HG02840 (cell line): ENCODE measurements at regions not wholly inside any gene's neighbourhood (a gene's known extent, or its start where the extent isn't known, plus 50 kb on each side); places are given as distances from the start of the nearest gene placed in this dataset.

ENCODE experiments used
- ATAC-seq: cut with Tn5 transposase; IDR thresholded peaks from one replicate; pipeline ENCODE4 v1.9.1; 2021; ENCODE audit warnings: mild to moderate bottlenecking, moderate library complexity, moderate number of reproducible peaks; ENCODE audit not compliant: unreplicated experiment, low FRiP score

DNA sequence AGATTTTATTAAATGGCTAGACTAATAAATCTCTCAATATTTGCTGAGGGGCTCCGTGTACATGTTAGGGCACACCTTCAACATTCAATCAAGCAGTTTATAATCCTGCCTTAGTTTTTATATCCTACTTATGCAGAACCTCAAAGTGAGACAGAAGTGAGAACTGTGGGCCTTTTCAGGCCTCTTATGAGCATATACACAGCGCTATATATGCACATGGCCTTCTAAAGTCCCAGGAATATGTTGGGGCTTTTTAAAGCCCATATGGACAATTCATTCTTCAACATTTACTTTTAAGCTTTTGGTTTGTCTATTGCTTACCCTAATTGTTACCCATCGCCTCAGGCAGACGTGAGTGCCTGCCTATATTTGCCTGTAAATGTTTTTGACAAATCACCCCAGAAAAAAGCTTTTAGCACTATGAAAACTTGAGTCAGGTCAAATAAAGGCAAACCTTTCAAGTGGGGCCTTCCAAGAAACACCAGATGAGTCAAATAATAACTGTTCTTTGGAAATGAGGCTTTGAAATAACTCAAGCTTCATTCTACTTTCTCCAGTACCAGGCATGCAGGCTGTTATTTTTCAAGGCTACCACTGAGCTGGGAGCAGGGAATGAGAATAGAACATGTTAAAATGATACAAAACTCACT lies 58.2 kb downstream of the ESM1 start:
- ATAC-seq: no peak

DNA sequence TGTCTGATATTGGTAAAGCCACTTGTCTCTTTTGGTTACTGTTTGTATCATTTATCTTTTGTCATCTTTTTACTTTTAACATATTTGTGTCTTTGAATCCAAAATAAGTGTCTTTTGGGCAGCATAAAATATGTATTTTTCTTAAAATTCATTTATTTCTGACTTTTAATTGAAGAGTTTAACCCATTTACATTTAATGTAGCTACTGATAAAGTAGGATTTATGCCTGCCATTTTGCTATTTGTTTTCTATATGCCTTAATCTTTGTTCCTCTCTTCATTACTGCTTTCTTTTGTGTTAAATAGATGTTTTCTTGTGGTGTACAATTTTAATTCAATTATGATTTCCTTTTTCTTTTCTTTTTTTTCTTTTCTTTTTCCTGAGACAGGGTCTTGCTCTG lies 60.9 kb downstream of the ESM1 start:
- no peak for ATAC-seq

DNA sequence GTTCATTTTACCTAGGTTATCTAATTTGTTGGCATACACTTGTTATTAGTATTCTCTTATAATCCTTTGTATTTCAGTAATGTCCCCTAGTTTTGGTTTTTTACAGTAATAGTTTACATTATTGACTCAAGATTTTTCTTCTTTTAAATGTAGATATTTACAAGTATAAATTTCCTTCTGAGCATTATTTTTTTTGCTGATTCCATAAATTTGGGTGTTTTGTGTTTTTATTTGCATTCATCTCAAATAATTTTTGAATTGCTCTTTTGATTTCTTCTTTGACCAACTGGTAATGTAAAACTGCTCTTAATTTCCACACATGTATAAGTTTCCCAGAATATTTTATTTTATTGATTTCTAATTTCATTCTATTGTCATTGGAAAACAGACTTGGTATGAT lies 68.1 kb downstream of the ESM1 start:
- ATAC-seq: no peak

DNA sequence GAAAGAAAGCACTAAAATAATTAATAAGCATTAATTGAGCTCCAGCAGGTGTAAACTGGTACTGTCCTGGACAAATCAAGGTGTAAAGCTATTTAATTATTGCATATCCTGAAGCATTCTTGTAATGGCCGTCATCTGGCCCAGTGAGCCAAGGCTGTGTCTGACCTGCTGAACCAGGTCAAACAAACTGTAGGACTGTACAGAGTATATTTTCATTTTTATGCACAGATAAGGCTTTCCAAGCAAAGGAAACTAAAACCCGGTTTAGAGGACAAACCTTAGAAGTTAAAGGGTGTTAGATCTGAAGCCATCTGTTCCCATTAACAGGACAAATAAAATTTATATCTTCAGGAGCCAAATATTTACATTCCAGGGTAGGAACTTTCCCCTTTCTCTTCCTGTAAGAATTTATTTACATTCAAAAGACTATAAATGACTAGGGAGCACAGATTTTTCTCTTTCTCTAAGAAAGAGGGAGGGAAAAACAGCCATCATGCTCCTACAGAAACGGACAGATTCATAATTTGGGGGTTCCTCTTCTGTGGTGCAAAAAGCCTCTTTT lies 69.8 kb downstream of the ESM1 start:
- no peak for ATAC-seq

DNA sequence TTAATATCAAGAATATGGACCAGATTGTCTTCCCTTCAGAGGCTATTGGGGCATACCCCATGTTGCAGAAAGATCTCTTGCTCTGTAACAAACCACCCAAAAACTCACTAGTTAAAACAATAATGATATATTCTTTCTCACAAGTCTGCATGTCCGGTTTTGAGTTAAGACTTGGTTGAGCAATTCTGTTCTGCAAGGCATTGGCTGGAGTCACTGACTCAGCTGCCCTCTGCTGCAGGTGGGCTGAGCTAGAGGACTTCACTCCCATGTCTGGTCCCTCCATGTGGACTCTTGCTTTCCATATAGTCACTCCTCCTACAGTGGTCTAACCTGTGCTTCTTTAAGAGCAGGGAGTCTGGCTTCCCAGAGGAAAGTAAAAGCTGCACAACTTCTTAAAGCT lies 73.4 kb downstream of the ESM1 start:
- ATAC-seq: no peak

DNA sequence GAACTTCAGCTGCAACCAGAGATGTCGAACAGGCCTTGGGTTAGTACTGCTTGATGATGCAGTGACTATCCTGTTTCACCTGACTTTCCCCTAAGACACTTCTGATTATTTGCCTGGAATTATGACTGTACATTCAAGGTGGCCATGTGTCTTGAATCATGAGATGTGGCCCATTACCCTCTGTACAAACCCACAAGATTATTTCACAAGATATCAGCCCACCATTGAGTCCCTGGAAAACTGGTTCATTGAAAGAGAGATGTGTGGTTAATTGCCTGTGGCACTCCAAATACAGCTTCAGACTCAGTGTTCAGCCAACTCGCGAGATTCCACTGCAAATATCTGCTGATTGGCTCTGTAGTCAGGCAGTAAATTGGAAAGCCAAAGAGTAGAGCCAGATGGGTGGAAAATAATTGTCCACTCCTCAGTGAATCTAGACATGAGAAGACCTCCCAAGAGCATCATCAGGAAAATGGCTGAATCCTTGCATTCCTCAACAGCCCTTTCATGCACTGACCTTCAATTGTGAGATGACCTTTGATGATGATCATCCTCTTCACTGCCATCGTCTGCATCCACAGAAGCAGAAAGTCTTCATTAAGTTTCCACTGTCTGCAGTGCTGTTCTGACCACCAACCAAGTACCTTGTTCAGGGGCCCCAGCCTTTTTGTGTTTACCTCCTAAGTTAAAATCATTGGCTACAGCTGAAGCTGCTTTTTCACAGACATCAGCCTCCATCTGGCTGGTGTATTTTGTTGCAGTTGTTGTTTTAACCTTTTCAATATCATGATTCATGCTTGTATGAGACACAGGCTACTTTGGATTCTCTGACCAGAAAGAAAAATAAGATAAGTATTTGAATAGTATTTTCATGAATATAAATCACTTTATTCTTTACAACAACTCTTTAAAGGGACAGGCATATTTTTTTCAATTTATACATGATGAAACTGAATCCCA lies 75.2 kb downstream of the ESM1 start:
- ATAC-seq: no peak

DNA sequence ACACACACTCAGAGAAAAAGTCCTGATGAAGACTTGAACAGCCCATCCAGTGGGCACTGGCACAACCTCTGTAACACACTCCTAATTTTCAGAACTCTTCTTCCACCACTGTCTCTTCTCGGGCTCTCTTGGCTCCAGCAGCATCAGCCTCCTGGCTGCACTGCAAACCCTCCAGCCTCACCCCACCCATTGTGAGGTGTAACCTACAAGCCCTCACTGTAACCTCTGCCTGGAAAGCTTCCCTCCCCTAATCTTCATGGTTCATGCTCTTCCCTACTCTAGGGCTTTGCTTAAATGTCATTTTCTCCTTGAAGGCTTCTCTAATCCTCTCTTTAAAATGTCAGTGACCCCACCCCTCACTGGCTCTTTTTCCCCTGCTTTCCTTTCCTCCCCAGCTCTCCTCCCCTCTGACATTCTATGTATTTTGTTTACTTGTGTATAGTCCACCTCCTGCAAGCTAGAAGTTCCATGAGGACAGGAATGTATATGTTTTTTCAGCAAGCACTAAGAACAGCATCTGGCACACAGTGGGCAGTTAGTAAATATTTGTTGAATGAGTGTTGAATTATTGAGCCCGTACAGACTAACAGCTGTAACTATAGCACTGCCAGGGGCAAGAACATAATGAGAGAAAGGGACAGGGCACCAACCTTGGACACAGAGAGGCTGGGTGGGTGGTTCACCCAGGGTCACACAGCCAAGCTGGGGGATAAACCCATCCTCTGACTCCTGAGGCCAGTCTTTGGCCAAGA lies 76.4 kb downstream of the ESM1 start:
- ATAC-seq: no peak

DNA sequence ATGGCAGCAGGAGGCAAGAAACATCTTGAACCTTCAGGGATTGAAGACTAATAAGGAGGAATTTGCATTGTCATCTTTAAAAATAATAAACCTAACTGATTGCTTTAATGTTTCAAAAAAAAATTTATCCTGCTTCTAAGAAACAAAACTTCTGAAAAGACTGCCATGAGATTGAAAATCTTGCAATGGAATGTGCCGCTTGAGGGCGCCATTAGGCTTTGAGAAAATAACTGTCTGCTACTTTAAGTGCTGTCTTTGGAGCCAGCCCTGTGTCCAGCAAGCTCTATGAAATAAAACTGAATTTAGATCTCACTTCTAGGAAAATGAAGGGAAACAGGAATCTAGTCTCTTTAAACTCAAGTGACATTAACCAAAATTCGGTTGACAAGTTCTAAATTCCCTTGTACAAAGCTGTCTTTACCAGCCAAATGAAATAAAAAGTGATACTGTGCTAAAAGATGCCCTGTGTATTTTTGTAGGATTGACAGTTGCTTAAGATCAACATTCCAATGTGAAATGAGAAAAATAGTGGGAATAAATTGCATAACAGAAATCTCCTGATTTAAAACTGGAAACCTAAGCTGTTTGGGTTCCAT lies 79.4 kb downstream of the ESM1 start:
- no peak for ATAC-seq

DNA sequence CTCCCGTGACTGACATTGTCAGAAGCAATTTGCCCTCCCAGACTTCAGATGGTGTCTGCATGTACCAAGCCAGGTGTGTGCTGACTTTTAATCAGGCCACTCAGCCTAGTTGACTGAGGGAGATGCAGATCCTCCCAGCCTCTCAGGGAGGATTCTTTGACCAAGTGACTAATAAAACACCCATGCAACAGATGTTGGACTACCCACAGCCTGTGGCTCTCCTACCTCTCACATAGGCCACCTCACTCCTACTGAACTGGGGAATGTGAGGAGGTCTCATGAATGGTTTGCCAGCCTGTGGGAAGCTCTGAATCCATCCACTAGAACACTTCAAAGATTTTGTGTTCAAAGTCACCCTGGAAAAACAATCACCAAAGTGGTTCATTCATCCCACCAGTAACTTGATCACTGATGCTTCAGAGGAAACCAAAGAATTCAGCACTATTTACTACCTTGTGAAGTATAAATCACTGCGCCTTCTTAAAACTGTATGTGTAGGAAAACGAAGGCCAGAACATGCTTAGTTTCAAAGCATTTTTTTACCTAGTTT lies 80.1 kb downstream of the ESM1 start:
- no peak for ATAC-seq

DNA sequence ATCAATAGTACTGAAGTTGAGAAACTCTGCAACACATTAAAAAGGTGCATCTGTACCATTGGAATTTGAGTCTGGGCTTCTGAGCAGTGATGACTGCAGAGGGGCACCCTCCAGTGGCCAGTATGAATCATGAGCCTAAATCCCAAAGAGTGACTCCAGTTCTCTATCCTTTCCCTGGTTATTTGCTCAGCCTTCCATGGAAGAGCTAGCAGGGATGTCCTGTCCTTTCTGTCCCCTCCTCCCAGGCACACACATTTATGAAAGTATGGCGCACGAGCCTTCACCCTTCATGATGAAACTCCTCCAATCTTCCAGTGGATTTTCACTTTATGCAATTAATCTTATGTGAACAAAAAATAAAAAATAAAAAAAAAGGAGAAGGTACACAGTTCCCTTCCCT lies 81.0 kb downstream of the ESM1 start:
- no peak for ATAC-seq

DNA sequence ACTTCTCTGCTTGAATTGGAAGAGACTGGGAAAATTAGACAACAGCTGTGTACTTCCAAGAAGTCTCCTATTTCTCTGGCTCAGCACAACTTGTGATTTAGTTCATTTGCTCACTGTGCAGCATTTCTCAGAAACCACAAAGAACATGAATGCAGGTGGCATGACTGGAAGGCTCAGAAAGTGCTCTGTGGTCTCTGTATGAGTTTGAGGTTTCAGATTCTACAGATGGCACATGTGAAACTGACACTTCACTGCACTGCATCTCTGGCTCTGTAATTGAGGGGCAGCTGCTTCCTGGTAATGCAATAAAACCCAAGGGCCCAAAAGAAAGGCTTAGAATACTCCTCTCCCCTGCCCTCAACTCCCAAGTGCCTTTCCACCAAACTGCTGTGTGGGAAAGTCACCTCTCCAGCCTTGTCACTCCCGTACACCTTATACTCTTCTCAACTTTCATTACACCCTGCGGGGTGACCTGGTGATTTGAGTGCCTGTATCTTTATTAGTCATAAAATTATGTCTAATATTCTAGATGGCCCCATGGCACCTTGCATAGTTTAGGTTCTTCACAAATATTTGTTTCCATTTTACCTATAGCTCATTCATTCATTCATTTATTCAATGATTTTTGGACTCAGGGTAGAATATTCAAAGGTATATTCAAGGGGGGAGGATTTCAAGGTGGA lies 82.5 kb downstream of the ESM1 start:
- peak; percentile 97 for ATAC-seq

DNA sequence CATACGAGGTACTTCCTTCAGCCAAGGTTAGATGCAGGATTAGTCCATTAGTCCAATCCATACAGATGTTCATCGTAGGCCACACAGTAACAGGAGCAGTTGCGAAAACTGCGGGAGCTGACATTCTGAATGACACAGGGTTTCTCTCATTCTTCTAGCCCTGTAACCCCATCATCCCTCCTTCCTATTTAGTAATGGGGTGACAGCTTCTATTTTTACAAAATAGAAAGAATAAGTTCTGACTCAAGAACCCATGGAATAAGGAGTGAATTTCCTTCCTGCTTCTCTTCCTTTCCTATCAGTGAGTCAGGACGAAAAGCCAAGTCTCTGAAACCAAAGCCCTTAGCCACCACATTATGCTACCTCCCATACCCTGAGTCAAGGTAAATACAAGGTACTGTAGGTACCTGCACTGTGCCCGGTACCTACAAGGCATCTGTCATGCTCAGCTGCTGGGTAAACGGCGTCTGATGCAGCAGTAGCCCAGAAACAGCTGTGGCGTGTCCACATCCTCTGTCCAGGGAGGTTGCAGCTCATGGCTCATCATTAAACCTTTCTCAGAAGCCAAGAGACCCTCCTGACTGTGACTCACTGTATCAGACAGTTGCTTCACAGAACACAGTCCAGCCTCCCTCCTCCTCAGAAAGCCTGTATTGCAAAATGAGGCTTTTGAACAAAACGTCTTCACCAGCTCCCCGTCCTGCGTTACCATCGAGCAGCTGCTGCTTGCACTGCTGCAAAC lies 84.2 kb downstream of the ESM1 start:
- no peak for ATAC-seq

DNA sequence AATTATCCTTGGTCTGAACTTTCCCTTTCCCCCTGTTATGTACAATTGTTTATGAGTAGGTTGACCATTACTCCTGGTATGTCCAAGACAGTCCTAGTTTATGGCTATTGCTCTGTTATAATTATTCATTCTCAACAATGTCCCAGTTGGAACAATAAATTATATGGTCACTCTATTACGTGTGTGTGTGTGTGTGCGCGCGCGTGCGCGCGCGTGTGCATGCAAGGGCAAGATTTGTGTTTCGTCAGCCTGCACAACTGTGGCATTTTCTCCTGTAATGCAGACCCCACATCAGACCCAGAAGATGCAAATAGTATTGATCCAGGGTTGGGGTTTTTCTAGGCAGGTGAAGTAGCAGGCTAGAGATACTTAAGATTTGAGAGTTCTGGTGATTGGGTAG lies 88.4 kb downstream of the ESM1 start:
- no peak for ATAC-seq

DNA sequence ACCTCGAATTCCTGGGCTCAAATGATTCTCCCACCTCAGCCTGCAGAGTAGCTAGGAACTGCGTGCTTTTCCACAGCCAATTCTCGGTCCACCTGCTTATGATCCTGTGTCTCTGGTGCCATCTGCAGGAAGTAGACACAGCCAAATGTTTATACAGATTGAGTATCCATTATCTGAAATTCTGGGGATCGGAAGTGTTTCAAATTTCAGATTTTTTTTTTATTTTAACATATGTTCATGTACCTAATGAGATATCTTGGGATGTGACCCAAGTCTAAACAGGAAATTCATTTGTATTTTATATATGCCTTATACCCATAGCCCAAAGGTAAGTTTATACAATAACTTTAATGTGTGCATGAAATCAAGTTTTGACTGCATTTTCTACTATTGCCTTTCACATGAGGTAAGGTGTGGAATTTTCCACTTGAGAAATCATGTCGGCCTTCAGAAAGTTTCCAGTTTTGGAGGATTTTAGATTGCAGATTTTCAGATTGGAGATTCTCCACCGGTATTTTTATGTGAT lies 89.5 kb downstream of the ESM1 start:
- no peak for ATAC-seq

DNA sequence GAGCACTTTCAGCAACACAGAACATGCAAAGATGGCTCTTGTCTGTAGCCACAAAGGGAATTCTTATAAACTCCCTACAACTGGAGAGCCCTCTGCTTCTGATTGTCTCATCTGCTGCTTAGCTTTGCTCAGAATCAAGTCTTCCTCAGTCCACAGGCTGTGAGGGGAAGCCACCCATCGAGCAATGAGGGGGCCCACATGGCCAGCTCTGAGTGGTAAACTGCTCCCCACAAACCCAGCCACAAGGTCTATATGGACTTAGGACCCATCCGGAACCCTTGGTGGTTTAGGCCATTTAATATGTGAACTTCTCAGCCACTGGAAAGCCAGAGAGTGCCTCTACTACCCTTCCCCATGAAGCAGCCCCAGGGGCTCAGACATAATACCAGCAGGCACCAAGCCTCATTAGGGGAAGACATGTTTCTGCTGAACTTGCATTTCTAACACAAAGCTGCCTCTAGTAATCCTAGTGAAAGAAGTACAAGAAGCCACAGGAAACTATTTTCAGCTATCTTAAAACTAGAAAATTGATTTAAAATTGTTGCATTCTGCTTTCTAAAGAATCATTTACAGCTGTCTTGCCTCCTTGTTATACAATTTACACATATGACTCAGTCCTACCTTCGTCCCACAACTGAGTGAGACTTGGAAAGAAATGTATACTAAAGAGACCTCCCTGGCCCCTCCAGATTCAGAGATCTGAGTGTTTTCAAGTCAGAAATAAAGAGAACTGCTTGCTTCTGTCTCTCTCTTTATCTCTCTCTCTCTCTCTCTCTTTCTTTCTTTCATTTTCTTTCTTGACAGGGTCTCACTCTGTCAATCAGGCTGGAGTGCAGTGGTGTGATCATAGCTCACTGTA lies 90.2 kb downstream of the ESM1 start:
- ATAC-seq: no peak

DNA sequence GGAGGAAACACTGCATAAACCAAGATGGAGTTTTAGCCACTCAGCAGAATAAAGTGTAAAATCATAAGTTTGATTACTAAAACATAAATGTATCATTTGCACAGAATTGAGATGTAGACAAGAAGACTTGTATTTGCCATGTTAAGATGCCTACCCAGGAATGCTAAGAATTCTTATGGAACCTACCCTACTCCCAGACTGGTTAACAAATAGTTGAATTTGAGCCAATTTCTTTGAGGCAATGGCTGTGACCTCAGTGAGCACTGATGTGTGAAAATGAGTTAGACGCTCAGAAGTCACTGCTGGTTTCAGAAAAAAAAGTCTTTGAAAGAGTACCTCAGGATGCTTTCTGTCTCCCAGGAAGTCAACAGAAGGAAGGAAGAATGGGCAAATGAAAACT lies 95.6 kb downstream of the ESM1 start:
- no peak for ATAC-seq

DNA sequence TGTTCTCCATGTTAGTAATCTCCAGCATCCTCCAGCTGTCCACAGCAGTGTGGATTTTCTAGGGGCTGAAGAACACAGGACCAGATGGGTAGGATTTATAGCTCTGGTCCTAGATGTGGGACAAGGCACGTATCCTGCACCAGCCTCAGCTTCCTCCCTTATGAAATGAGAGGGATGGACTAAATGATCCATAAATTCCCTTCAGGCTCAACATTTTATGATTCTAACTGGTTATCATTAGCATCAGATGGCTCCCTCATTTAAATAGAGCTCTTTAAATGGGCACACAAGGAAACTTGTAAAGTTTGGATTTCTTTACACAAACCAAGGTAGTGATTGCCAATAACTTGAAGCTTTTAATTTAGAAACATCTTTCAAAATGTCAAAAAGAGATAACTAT lies 97.7 kb downstream of the ESM1 start:
- no peak for ATAC-seq

DNA sequence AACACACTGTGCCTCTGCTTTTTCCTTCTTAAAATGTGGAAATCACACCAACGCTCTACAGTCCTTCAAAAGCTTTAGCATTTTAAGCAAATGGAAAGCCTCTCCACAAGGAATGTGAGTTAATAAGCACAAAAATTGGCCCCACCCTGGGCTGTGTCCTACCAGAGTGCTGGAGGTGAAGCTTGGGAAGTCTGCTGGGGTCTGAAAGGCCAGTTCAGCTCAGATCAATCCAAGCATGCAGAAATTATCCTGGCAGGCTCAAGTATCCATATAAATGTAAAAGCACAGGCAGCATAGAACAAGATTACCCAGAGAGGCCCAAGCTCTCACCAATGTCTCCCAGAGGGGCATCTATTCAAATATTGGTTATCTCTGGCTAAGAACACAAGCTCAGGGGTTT lies 98.5 kb downstream of the ESM1 start:
- ATAC-seq: no peak
